GM12878 (cell line): ENCODE measurements at regions not wholly inside any gene's neighbourhood (a gene's known extent, or its start where the extent isn't known, plus 50 kb on each side); places are given as distances from the start of the nearest gene placed in this dataset.

Experiments used
- CBFB ChIP-seq: IDR thresholded peaks from 2 replicates; pipeline ENCODE4 v1.6.1; 2016; ENCODE audit warnings: antibody characterized with exemption, low read depth
- CTCF ChIP-seq, 3 experiments: IDR thresholded peaks in 2 of 3; conservative IDR thresholded peaks in 1 of 3; 2 replicates each; pipeline ENCODE4 v1.5.1; 2011; ENCODE audit warnings: low read depth in 3 of 3, low read length in 3 of 3, mild to moderate bottlenecking in 3 of 3, control low read depth in 2 of 3, moderate library complexity in 2 of 3, inconsistent platforms in 1 of 3, mixed read lengths in 1 of 3; ENCODE audit not compliant: control insufficient read depth in 2 of 3, insufficient read depth in 1 of 3; ENCODE audit errors: extremely low read depth in 1 of 3
- EZH2 ChIP-seq: IDR thresholded peaks from 2 replicates; pipeline ENCODE4 v1.6.1; 2012; ENCODE audit warnings: low read depth, mild to moderate bottlenecking, control low read depth, inconsistent platforms, low read length, borderline replicate concordance; ENCODE audit not compliant: control insufficient read depth
- POLR2A ChIP-seq: IDR thresholded peaks from 2 replicates; pipeline ENCODE4 v1.6.1; 2011; ENCODE audit warnings: low read depth, mild to moderate bottlenecking, low read length
- SMC3 ChIP-seq: IDR thresholded peaks from 2 replicates; pipeline ENCODE4 v1.6.1; 2011; ENCODE audit warnings: low read length, improper control_type of control experiment, borderline replicate concordance
- SP1 ChIP-seq: IDR thresholded peaks from one replicate; pipeline ENCODE4 v1.6.1; 2011; ENCODE audit warnings: low read depth, low read length
- YBX1 ChIP-seq: fragments of 450-650 bp; IDR thresholded peaks from 2 replicates; pipeline ENCODE4 v1.6.1; 2016; ENCODE audit warnings: antibody characterized with exemption

DNA sequence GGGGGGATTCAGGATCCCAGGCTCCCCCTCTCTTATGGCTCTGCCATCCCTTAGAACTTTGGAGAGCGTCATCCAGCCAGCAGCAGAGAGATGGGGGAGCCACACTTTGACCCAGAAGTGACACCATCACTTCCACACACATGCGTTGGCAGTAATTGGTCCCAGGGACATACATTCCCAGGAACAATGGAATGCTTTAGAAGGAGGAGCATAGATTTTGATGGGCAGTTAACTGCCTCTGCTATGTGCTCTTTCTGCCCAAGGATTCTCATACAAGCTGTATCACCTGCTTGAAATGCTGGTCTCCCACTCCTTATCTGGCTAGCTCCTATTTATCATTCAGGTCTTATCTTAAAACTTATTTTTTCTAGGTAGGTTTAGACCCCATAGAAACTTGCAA is 109.0 kb upstream of the RPH3A start:
- TF ChIP-seq CTCF (IDR thresholded peaks at IDR 0.05 in 2 of 3, conservative IDR thresholded peaks at IDR 0.05 in 1 of 3; ENCODE audit: control insufficient read depth in 2 of 3, extremely low read depth in 1 of 3, insufficient read depth in 1 of 3, low read depth in 3 of 3, low read length in 3 of 3): no peak
- TF ChIP-seq POLR2A: no peak
- TF ChIP-seq SMC3: no peak
- no peak for TF ChIP-seq YBX1
- TF ChIP-seq CBFB: no peak
- TF ChIP-seq SP1: no peak
- no peak for TF ChIP-seq EZH2
